T-helper 2 cell (primary cell): ENCODE measurements at regions not wholly inside any gene's neighbourhood (a gene's known extent, or its start where the extent isn't known, plus 50 kb on each side); places are given as distances from the start of the nearest gene placed in this dataset.

ENCODE experiments used
- DNase-seq, 5 experiments: peaks; one replicate each; pipeline versions ENCODE4 v3.0.0 to v3.0.0-alpha.2; 2012 to 2022

- DNase-seq: no peak
Measured at GRCh38 chr11:31895926-31896325, 84.8 kb upstream of the PAX6 start.

DNA sequence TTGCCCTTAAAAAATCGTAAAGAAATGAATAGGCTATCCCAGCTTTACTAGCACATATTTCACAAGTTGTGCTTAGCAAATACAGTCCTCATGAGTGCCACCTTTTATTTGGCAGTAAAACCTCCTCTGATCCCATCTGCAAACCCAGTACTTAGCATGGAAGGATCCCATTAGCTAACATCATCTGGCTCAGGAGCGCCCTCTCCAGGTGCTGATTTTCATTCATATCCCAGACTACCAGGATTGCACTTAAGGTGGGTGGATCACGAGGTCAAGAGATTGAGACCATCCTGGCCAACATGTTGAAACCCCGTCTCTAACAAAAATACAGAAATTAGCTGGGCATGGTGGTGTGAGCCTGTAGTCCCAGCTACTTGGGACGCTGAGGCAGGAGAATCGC lies 76.1 kb upstream of the PAX6 start:
- DNase-seq: peak in 1 of 5 experiments; percentile 6

DNA sequence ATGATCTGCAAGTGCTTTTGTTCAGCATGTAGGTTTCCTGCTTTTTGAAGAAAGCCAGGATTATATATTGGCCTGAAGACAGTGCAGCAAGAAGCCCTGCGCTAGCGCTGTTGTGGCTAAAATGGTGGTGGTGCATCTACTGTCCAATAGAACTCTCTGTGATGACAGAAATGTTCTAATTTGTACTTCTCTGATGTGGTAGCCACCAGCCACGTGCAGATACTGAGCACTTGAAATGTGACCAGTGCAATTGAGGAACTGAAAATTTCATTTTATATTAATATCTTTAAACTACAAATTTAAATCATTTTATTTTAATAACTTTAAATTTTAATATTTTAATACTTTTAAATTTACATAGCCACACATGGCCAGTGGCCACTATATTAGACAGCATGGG lies 73.0 kb upstream of the PAX6 start:
- no peak for DNase-seq

GRCh38 chr11:31883435-31883834 lies 72.3 kb upstream of the PAX6 start:
- no peak for DNase-seq

DNA sequence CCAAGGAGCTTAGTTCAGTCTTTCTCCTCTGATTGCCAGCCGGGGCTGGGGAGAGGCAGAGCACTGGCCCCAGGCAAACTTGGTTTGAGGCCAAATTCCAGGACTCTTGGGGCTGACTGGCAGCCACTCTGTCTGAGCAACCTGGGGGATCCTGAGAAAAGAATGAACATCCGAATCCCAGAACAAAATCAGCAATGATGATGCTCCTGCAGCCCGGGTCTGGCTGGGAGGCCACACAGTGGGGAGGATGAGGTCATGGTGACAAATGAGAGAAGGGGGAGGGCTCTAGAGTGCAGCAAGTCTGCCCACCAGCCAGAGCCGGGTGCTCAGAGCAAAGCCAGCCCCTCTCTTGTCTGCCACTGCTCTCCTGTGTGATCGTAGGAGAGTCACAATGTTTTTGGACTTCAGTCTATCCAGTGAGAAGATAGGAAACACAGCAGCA lies 71.8 kb upstream of the PAX6 start:
- no peak for DNase-seq

DNA sequence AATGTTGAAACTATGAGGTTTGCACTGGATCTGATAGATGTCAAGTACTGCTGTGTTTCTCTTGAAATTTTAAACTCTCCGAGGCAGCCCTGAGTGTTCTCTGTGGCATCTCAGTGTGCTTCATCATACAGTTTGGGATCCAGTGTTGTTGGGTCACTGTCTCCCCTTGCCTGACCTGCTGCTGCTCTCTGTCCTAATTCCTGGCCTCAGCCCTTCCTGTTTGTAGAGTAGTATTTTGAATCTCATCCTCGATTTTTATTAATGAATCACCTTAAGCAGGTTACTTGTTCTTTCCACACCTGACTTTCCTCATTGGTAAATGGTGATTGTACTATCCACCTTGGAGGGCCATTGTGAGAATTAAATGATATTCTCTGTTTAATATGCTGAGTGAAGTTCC lies 70.7 kb upstream of the PAX6 start:
- DNase-seq: no peak

- DNase-seq: no peak
Measured at GRCh38 chr11:31879681-31880080, 68.6 kb upstream of the PAX6 start.

- no peak for DNase-seq
Measured at GRCh38 chr11:31877863-31878262, 66.7 kb upstream of the PAX6 start.

DNA sequence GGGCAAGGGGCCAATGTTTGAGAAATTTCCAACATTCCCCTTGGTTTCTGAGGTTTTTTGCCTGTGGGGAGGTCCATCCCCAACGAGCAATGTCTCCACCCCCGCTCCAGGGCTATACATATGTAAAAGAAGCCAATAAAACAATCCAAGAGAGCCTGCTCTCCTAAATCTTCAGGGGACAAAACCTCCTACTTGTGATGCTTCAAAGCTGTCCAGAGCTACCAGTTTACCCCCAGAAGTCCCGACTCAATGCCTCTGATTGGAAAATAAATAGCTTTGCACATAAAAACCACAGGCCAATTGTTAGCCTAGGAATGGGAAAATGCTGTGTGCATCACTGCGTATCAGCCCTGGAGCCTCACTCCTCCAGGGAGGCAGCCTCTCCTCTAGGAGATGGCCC lies 66.0 kb upstream of the PAX6 start:
- DNase-seq: no peak

DNA sequence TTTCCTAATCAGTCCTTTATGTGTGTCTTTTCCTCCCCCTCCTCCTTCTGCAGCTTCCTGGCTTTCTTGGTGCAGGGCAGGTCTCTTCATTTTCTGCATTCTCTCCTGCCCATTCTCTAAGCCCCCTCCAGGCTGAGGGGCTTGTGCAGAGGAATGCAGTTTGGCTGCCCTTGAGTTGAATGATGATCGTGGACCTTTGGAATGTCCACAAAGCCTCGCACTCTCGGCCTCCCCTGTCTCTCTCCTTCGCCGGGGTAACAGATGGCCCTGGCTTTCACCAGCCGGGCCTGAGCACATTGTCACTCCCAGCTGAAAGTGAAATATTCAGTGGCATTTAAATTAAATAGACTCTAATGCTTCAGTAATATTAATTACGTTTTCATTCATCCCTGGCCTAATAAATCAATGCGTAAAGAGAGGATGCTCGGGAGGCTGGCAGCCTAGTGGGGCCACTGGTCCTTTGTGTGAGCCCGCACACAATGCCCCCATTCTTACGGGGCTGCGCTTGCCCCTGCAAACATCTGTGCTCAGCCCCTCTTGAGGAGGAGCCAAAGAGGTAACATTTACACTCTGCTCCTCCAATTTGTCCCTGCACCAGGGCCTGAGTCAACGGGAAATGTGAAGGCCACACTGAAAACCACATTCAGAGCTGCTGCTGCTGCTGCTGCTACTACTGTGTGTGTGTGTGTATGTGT lies 64.9 kb upstream of the PAX6 start:
- DNase-seq: no peak

DNA sequence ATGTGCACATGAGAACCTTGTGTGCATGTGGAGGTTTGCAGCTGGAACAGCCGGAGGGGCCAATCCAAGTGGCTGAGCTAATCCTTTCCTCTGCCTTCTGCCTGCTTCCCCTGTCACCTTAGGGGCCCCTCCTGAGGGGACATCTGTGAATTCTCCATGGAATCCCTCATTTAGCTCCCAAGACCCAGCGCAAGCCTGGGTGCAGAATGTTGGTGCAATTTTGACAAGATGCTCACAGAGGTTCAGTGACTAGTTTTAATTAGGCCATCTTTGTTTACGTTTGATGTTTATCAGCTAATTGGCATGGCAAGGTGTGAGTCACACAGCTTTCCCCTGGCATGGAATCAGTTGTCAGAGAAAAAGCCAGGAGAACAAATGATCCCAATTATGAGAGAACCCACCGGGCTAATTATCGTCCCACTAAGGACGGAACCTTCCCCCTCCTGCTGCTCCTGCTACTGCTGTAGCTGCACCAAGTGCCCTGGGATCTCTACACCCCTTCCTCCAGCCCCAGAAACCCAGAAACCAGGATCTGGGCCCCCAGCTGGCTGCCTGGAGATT lies 63.6 kb upstream of the PAX6 start:
- DNase-seq: no peak

DNA sequence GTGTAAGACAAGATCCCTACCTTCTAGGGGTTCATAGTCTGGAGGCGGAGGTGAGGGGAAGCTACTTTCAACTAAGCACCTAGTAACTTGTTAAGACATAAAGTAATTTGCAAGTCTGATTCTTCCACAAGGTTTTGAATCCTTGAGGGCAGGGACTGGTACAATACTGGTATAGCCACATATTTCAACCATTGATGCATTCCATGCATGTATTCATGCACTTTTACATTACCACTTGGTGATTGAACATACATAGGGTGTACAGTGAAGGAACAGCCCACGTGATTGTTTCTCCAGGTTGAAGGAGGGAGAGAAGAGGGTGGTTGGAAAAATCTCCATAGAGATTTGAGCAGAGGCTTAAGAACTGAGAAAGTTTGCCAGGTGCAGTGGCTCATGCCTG lies 62.0 kb upstream of the PAX6 start:
- no peak for DNase-seq

DNA sequence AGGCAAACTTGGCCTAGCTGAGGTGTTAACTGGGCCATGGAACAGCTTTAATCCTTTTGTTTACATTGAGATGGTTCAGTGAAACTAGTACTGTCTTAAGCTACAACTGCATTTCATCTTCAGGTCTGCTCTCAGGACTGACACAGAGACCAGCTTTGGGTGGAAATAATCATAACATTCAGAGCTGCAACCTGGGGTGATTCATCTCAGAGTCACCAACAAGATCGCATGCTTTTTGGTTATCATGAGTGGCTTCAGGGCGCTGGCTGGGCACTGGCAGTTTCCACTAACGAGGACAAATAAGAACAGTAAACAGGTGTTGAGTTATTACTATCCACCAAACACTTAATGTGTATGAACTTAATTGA lies 60.9 kb upstream of the PAX6 start:
- no peak for DNase-seq

GRCh38 chr11:31871310-31872075 lies 60.4 kb upstream of the PAX6 start:
- no peak for DNase-seq

DNA sequence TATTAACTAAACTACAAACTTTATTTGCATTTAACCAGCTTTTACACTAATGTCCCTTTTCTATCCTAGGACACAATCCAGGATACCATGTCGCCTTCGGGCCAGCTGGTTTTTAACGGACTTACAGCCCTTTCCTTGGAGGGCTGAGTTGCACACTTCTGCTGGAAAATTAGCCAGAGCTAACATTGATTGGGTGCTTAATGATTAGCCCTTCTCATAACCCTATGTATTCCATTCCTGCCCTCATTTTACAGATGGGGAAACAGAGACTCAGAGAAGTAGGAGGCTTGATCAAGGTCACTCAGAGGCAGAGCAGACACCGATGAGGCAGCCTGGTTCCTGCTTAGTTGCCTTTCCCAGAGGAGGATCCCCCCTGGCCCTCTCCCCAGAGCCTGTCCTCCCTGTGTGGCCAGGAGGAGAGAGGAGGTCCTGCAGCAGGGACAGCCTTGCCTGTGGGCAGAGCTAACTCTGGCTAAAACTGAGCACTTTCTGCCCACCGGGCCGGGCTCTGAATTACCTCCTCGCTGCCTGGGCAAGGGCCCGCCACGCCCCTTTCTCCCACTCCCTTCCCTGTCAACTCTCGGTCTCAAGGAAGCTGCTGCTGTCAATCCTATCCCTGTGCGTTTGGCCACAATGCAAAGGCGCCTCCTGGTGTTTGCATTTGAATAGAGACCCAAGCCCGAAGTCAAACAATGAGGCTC lies 59.6 kb upstream of the PAX6 start:
- DNase-seq: peak in 1 of 5 experiments; percentile 20

GRCh38 chr11:31869986-31870385 lies 58.9 kb upstream of the PAX6 start:
- DNase-seq: no peak

DNA sequence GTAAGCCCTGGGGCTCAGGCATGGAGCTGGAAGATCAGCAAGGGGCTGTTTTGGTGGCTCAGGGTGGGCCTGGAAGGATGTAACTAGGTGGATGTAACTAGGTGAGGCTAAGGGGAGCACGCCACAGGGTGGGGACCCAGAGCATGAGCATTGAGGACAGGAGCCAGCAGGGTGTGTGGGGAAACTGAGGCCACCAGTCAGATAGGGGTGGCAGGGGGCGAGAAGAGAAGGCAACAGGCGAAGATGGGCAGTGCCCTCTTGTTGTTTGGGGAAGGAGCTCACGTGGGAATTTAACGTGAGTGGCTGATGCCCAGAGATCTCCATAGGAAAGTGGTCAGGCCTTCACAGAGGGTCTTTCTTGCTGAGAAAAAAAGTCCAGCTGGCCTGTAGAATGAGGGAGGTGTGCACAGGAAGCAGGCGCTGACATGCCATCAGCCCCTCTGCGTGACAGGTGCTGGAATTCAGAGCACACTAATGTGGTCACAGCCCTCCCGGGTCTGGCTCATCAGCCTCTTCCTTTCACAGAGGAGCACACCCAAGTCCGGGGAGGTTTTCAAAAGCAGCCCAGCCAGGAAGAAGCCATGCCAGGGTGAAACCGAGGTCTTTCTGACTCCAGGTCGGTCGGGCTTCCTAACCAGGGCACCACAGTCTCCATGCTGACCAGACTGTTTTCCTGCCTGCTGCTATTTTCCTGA lies 54.6 kb upstream of the PAX6 start:
- DNase-seq: no peak

DNA sequence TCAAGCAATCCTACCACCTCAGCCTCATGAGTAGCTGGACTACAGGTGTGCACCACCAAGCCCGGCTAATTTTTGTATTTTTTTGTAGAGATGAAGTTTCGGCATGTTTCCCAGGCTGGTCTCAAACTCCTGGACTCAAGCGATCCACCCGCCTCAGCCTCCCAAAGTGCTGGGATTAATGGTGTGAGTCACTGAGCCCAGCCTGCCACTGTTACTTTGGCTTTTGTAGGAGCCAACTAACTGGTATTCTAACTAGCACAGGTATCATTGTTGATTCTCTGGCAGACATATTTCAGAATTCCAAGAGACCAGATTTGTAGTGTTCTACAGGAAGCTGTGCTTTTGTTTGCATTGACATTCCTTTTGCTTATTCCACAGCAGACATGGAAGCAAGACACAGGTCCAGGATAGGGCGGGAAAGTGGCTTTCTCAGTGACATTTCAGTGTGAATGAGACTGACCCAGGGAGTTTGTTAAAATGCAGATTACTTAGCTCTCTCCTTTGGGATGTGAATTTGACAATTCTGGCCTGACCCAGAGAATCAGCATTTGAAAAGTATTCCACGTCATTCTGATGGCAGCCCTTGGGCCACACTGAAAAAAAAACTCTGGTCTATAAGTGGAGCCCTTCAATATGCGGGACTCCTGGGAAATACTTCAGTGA lies 52.2 kb upstream of the PAX6 start:
- DNase-seq: no peak

GRCh38 chr11:31861011-31861410 lies 49.9 kb upstream of the PAX6 start:
- no peak for DNase-seq
